GM21423 (cell line): ENCODE measurements at regions not wholly inside any gene's neighbourhood (a gene's known extent, or its start where the extent isn't known, plus 50 kb on each side); places are given as distances from the start of the nearest gene placed in this dataset.
"Not testable (repeated sequence)": the region's sequence is repeated elsewhere in the genome, so short reads cannot be mapped to it uniquely, and the experiment has no call there.

Experiments used
- ATAC-seq: cut with Tn5 transposase; IDR thresholded peaks from one replicate; pipeline ENCODE4 v1.9.1; 2021; ENCODE audit warnings: mild to moderate bottlenecking, moderate library complexity; ENCODE audit not compliant: unreplicated experiment

GRCh38 chrX:22758807-22759481 lies 240.8 kb upstream of the DDX53 start:
- ATAC-seq, result peak; percentile 80

- ATAC-seq, result no peak
Observed at GRCh38 chrX:22760513-22761057, 239.2 kb upstream of the DDX53 start.

GRCh38 chrX:22788221-22788620 lies 211.5 kb upstream of the DDX53 start:
- ATAC-seq, result no peak

GRCh38 chrX:22795671-22796070 lies 204.1 kb upstream of the DDX53 start:
- ATAC-seq, result no peak

GRCh38 chrX:22800360-22800759 lies 199.4 kb upstream of the DDX53 start:
- no peak for ATAC-seq

- no peak for ATAC-seq
Observed at GRCh38 chrX:22800806-22801205, 199.0 kb upstream of the DDX53 start.

- no peak for ATAC-seq
Observed at GRCh38 chrX:22803353-22803752, 196.4 kb upstream of the DDX53 start.

- ATAC-seq, result no peak
Observed at GRCh38 chrX:22810876-22811275, 188.9 kb upstream of the DDX53 start.

- ATAC-seq, result no peak
Observed at GRCh38 chrX:22818061-22818460, 181.7 kb upstream of the DDX53 start.

- ATAC-seq, result no peak
Observed at GRCh38 chrX:22855693-22856092, 144.1 kb upstream of the DDX53 start.

GRCh38 chrX:22859642-22860041 lies 140.1 kb upstream of the DDX53 start:
- no peak for ATAC-seq

GRCh38 chrX:22866801-22867200 lies 133.0 kb upstream of the DDX53 start:
- ATAC-seq, result not testable (repeated sequence)

GRCh38 chrX:22882543-22882942 lies 117.2 kb upstream of the DDX53 start:
- no peak for ATAC-seq

- ATAC-seq, result no peak
Observed at GRCh38 chrX:22889819-22890218, 109.9 kb upstream of the DDX53 start.

- ATAC-seq, result no peak
Observed at GRCh38 chrX:22912616-22913015, 87.1 kb upstream of the DDX53 start.

- ATAC-seq, result no peak
Observed at GRCh38 chrX:22922961-22923360, 76.8 kb upstream of the DDX53 start.

- no peak for ATAC-seq
Observed at GRCh38 chrX:22934640-22935039, 65.1 kb upstream of the DDX53 start.

GRCh38 chrX:22944945-22945344 lies 54.8 kb upstream of the DDX53 start:
- no peak for ATAC-seq
